Fibroblast of lung (primary cell): ENCODE measurements at regions not wholly inside any gene's neighbourhood (a gene's known extent, or its start where the extent isn't known, plus 50 kb on each side); places are given as distances from the start of the nearest gene placed in this dataset.

Experiments
- CTCF ChIP-seq, 2 donors: IDR thresholded peaks in 1 of 2; conservative IDR thresholded peaks in 1 of 2; 1 replicate in 1 of 2; 2 replicates in 1 of 2; pipeline ENCODE4 v1.5.1; 2011 to 2012; ENCODE audit warnings: low read length in 2 of 2, control low read depth in 1 of 2, inconsistent platforms in 1 of 2, low read depth in 1 of 2, mild to moderate bottlenecking in 1 of 2
- EZH2 ChIP-seq: IDR thresholded peaks from 2 replicates; pipeline ENCODE4 v1.5.1; 2012; ENCODE audit warnings: low read length, control low read depth, mild to moderate bottlenecking; ENCODE audit errors: missing control alignments

GRCh38 chr3:23136054-23136453 is 67.1 kb upstream of the UBE2E2 start:
- TF ChIP-seq CTCF (conservative IDR thresholded peaks at IDR 0.05 in 1 of 2, IDR thresholded peaks at IDR 0.05 in 1 of 2; ENCODE audit: low read depth in 1 of 2, low read length in 2 of 2), result no peak
- TF ChIP-seq EZH2, result no peak
